ENCODE measurements at regions not wholly inside any gene's neighbourhood (a gene's known extent, or its start where the extent isn't known, plus 50 kb on each side); places are given as distances from the start of the nearest gene placed in this dataset.
"Not testable (repeated sequence)": the region's sequence is repeated elsewhere in the genome, so short reads cannot be mapped to it uniquely, and the experiment has no call there.

- DNase-seq (ENCODE audit: low read depth in 2 of 2), result no peak
These were observed 1363.6 kb upstream of the CHAC2 start for GRCh38 chr2:52404046-52404445.

- no peak for DNase-seq (ENCODE audit: low read depth in 2 of 2)
These were observed 1365.5 kb upstream of the CHAC2 start for GRCh38 chr2:52402128-52402527.

- DNase-seq (ENCODE audit: low read depth in 2 of 2), result no peak
These were observed 1364.9 kb upstream of the NRXN1 start for GRCh38 chr2:52396836-52397235.

- no peak for DNase-seq (ENCODE audit: low read depth in 2 of 2)
These were observed 1364.0 kb upstream of the NRXN1 start for GRCh38 chr2:52395912-52396311.

GRCh38 chr2:52391621-52392020 is 1359.7 kb upstream of the NRXN1 start:
- DNase-seq (ENCODE audit: low read depth in 2 of 2), result no peak

- no peak for DNase-seq (ENCODE audit: low read depth in 2 of 2)
These were observed 1358.7 kb upstream of the NRXN1 start for GRCh38 chr2:52390651-52391050.

GRCh38 chr2:52387937-52388590 is 1356.1 kb upstream of the NRXN1 start:
- no peak for DNase-seq (ENCODE audit: low read depth in 2 of 2)

GRCh38 chr2:52386433-52387030 is 1354.6 kb upstream of the NRXN1 start:
- no peak for DNase-seq (ENCODE audit: low read depth in 2 of 2)

- no peak for DNase-seq (ENCODE audit: low read depth in 2 of 2)
These were observed 1351.6 kb upstream of the NRXN1 start for GRCh38 chr2:52383541-52383940.

GRCh38 chr2:52369178-52369577 is 1337.2 kb upstream of the NRXN1 start:
- no peak for DNase-seq (ENCODE audit: low read depth in 2 of 2)

- no peak for DNase-seq (ENCODE audit: low read depth in 2 of 2)
These were observed 1336.2 kb upstream of the NRXN1 start for GRCh38 chr2:52368141-52368540.

GRCh38 chr2:52365946-52366345 is 1334.0 kb upstream of the NRXN1 start:
- no peak for DNase-seq (ENCODE audit: low read depth in 2 of 2)

GRCh38 chr2:52356556-52356955 is 1324.6 kb upstream of the NRXN1 start:
- no peak for DNase-seq (ENCODE audit: low read depth in 2 of 2)

GRCh38 chr2:52347292-52347691 is 1315.4 kb upstream of the NRXN1 start:
- DNase-seq (ENCODE audit: low read depth in 2 of 2), result no peak

- no peak for DNase-seq (ENCODE audit: low read depth in 2 of 2)
These were observed 1313.7 kb upstream of the NRXN1 start for GRCh38 chr2:52345676-52346075.

- DNase-seq (ENCODE audit: low read depth in 2 of 2), result no peak
These were observed 1313.2 kb upstream of the NRXN1 start for GRCh38 chr2:52345082-52345481.

GRCh38 chr2:52343706-52344266 is 1311.9 kb upstream of the NRXN1 start:
- no peak for DNase-seq (ENCODE audit: low read depth in 2 of 2)

- no peak for DNase-seq (ENCODE audit: low read depth in 2 of 2)
These were observed 1311.1 kb upstream of the NRXN1 start for GRCh38 chr2:52343010-52343409.

- no peak for DNase-seq (ENCODE audit: low read depth in 2 of 2)
These were observed 1310.5 kb upstream of the NRXN1 start for GRCh38 chr2:52342458-52342857.

- DNase-seq (ENCODE audit: low read depth in 2 of 2), result no peak
These were observed 1309.8 kb upstream of the NRXN1 start for GRCh38 chr2:52341732-52342131.

GRCh38 chr2:52340171-52340570 is 1308.2 kb upstream of the NRXN1 start:
- DNase-seq (ENCODE audit: low read depth in 2 of 2), result no peak

- not testable (repeated sequence) for DNase-seq (ENCODE audit: low read depth in 2 of 2)
These were observed 1305.9 kb upstream of the NRXN1 start for GRCh38 chr2:52337786-52338185.

GRCh38 chr2:52336951-52337350 is 1305.0 kb upstream of the NRXN1 start:
- DNase-seq (ENCODE audit: low read depth in 2 of 2), result no peak

Measured in dermis microvascular lymphatic vessel endothelial cell (primary cell).